Prostate gland (tissue), 2 donors: ENCODE measurements at regions not wholly inside any gene's neighbourhood (a gene's known extent, or its start where the extent isn't known, plus 50 kb on each side); places are given as distances from the start of the nearest gene placed in this dataset.

Experiments
- POLR2A ChIP-seq: fragments of 450-650 bp; IDR thresholded peaks from one replicate; pipeline ENCODE4 v1.6.1; 2016; ENCODE audit warnings: antibody characterized with exemption, mild to moderate bottlenecking
- POLR2AphosphoS5 ChIP-seq: sonication (generic); formaldehyde crosslinking; IDR thresholded peaks from one replicate; pipeline ENCODE4 v1.6.1; 2017; ENCODE audit warnings: antibody characterized with exemption
- TF ChIP-seq, protein P1 (sequence below), 4 experiments: fragments of 200-600 bp in 2 of 4; fragments of 450-650 bp in 2 of 4; sonication (generic) in 2 of 4; IDR thresholded peaks; 1 replicate in 3 of 4; 2 replicates in 1 of 4; pipeline ENCODE4 v1.5.1; 2016 to 2019; ENCODE audit warnings: antibody characterized with exemption in 4 of 4, mild to moderate bottlenecking in 2 of 4, moderate library complexity in 2 of 4

DNA sequence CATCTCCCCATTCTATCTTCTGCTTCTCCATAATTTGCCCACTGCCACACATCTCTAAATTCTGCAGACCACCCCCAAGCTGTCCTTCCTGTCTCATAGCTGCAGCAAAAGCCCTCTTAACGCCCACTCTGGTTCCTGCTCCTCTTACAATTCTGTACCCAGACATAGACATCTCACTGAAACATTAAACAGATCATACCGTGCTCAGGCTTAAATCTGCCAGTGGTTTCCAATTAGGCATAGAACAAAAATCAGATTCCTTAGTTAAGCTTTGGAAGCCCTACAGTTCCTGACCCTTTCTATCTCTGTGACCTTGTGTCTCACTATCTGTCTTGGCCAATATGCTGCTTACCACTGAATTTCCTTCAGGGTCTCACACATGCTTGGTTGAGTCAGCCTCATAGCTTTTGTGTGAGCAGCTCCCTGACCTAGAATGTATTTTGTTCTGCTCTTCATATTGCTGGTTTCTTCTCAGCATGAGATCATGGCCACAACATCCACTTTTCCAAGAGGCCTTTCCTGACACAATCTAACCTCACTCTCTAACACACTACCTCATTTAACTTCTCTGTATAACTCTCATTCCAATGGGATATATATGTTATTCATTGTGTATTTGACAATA, 749.7 kb downstream of the MAFB start:
- no peak for TF ChIP-seq POLR2A
- TF ChIP-seq, protein P1, sequence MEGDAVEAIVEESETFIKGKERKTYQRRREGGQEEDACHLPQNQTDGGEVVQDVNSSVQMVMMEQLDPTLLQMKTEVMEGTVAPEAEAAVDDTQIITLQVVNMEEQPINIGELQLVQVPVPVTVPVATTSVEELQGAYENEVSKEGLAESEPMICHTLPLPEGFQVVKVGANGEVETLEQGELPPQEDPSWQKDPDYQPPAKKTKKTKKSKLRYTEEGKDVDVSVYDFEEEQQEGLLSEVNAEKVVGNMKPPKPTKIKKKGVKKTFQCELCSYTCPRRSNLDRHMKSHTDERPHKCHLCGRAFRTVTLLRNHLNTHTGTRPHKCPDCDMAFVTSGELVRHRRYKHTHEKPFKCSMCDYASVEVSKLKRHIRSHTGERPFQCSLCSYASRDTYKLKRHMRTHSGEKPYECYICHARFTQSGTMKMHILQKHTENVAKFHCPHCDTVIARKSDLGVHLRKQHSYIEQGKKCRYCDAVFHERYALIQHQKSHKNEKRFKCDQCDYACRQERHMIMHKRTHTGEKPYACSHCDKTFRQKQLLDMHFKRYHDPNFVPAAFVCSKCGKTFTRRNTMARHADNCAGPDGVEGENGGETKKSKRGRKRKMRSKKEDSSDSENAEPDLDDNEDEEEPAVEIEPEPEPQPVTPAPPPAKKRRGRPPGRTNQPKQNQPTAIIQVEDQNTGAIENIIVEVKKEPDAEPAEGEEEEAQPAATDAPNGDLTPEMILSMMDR (IDR thresholded peaks at IDR 0.05) = no peak
- no peak for TF ChIP-seq POLR2AphosphoS5
